AG08396 (cell line): ENCODE measurements at regions not wholly inside any gene's neighbourhood (a gene's known extent, or its start where the extent isn't known, plus 50 kb on each side); places are given as distances from the start of the nearest gene placed in this dataset.

Experiments
- DNase-seq: peaks from one replicate; pipeline ENCODE4 v3.0.0; 2012; ENCODE audit warnings: low spot score, mixed read lengths

- no peak for DNase-seq
These were observed 83.0 kb upstream of the ZC3H12A start for GRCh38 chr1:37391211-37392011.

GRCh38 chr1:37392051-37392450 is 82.3 kb upstream of the ZC3H12A start:
- no peak for DNase-seq

- DNase-seq: no peak
These were observed 80.9 kb upstream of the ZC3H12A start for GRCh38 chr1:37393173-37394120.

GRCh38 chr1:37394574-37395464 is 79.6 kb upstream of the ZC3H12A start:
- no peak for DNase-seq

GRCh38 chr1:37398096-37398495 is 76.3 kb upstream of the ZC3H12A start:
- DNase-seq: no peak

GRCh38 chr1:37399205-37399604 is 75.2 kb upstream of the ZC3H12A start:
- DNase-seq: no peak

- no peak for DNase-seq
These were observed 74.4 kb upstream of the ZC3H12A start for GRCh38 chr1:37399830-37400464.

- no peak for DNase-seq
These were observed 73.7 kb upstream of the ZC3H12A start for GRCh38 chr1:37400466-37401225.

GRCh38 chr1:37403166-37403565 is 71.2 kb upstream of the ZC3H12A start:
- no peak for DNase-seq

- no peak for DNase-seq
These were observed 69.7 kb upstream of the ZC3H12A start for GRCh38 chr1:37404711-37405110.

GRCh38 chr1:37410105-37410504 is 64.3 kb upstream of the ZC3H12A start:
- DNase-seq: no peak

GRCh38 chr1:37410815-37411214 is 63.6 kb upstream of the ZC3H12A start:
- peak; percentile 51 for DNase-seq

- DNase-seq: no peak
These were observed 58.7 kb upstream of the ZC3H12A start for GRCh38 chr1:37415611-37416244.

GRCh38 chr1:37420456-37420855 is 53.9 kb upstream of the ZC3H12A start:
- DNase-seq: no peak

- DNase-seq: no peak
These were observed 50.6 kb upstream of the ZC3H12A start for GRCh38 chr1:37423810-37424209.

- no peak for DNase-seq
These were observed 49.9 kb upstream of the ZC3H12A start for GRCh38 chr1:37424523-37424922.
